Neural cell (in vitro differentiated cells): ENCODE measurements at regions not wholly inside any gene's neighbourhood (a gene's known extent, or its start where the extent isn't known, plus 50 kb on each side); places are given as distances from the start of the nearest gene placed in this dataset.

Source experiments
- H2AFZ ChIP-seq: fragments of 200-600, 300-800 bp; sonication (generic), shearing (Covaris generic); 2 replicates; pipeline ENCODE4 v1.6.0; 2014; ENCODE audit warnings: low read depth, mild to moderate bottlenecking, antibody characterized with exemption, low read length, moderate library complexity
- H3F3A ChIP-seq: fragments of 200-600 bp; shearing (Covaris generic); 2 replicates; pipeline ENCODE4 v1.6.1; 2016; ENCODE audit warnings: mild to moderate bottlenecking, moderate library complexity, mixed read lengths, antibody characterized with exemption, low read length; ENCODE audit not compliant: insufficient read depth, poor library complexity, severe bottlenecking
- H3K27ac ChIP-seq: fragments of 200-600, 300-800 bp; sonication (generic), shearing (Covaris generic); 2 replicates; pipeline ENCODE4 v1.5.1; 2014; ENCODE audit warnings: mild to moderate bottlenecking, low read length, moderate library complexity
- H3K27me3 ChIP-seq: fragments of 300-800, 200-600 bp; sonication (generic), shearing (Covaris generic); 2 replicates; pipeline ENCODE4 v1.6.0; 2014; ENCODE audit warnings: mild to moderate bottlenecking, low read depth, low read length, moderate library complexity; ENCODE audit not compliant: insufficient read depth
- H3K36me3 ChIP-seq: fragments of 300-800, 200-600 bp; sonication (generic), shearing (Covaris generic); 2 replicates; pipeline ENCODE4 v1.5.1; 2014; ENCODE audit warnings: mild to moderate bottlenecking, antibody characterized with exemption, low read length, moderate library complexity; ENCODE audit not compliant: insufficient read depth
- H3K4me2 ChIP-seq: fragments of 300-800, 200-600 bp; sonication (generic), shearing (Covaris generic); 2 replicates; pipeline ENCODE4 v1.6.0; 2014; ENCODE audit warnings: mild to moderate bottlenecking, low read length
- H3K4me3 ChIP-seq: fragments of 300-800, 200-600 bp; sonication (generic), shearing (Covaris generic); 2 replicates; pipeline ENCODE4 v1.5.1; 2014; ENCODE audit warnings: mild to moderate bottlenecking, low read length, moderate library complexity
- H3K79me2 ChIP-seq: fragments of 200-600 bp; shearing (Covaris generic); replicated peaks from 2 replicates; pipeline ENCODE4 v1.6.0; 2014; ENCODE audit warnings: mild to moderate bottlenecking, low read length, moderate library complexity; ENCODE audit not compliant: insufficient read depth
- H3K9ac ChIP-seq: fragments of 300-800, 200-600 bp; sonication (generic), shearing (Covaris generic); 2 replicates; pipeline ENCODE4 v1.6.1; 2016; ENCODE audit warnings: mild to moderate bottlenecking, low read length, mixed read lengths
- H3K9me2 ChIP-seq: fragments of 200-600 bp; shearing (Covaris generic); 2 replicates; pipeline ENCODE4 v1.6.1; 2016; ENCODE audit warnings: mild to moderate bottlenecking, low read length, mixed read lengths; ENCODE audit not compliant: insufficient read depth
- H3K9me3 ChIP-seq: fragments of 200-600, 300-800 bp; sonication (generic), shearing (Covaris generic); 2 replicates; pipeline ENCODE4 v1.6.1; 2016; ENCODE audit warnings: mild to moderate bottlenecking, mixed run types, low read length, moderate library complexity, mixed read lengths
- H4K20me1 ChIP-seq: fragments of 200-600 bp; shearing (Covaris generic); 2 replicates; pipeline ENCODE4 v1.6.1; 2016; ENCODE audit warnings: mild to moderate bottlenecking, mixed run types; ENCODE audit not compliant: insufficient read depth
- CTCF ChIP-seq: fragments of 450-650 bp; IDR thresholded peaks from 2 replicates; pipeline ENCODE4 v1.5.1; 2014; ENCODE audit warnings: antibody characterized with exemption, mild to moderate bottlenecking, moderate library complexity; ENCODE audit not compliant: poor library complexity, severe bottlenecking
- EP300 ChIP-seq: fragments of 450-650 bp; conservative IDR thresholded peaks from 2 replicates; pipeline ENCODE4 v1.6.1; 2014; ENCODE audit warnings: antibody characterized with exemption, mild to moderate bottlenecking, moderate library complexity; ENCODE audit not compliant: poor library complexity, severe bottlenecking
- EZH2 ChIP-seq: fragments of 200-600, 300-800 bp; shearing (Covaris generic), sonication (generic); IDR thresholded peaks from 2 replicates; pipeline ENCODE4 v1.6.1; 2014; ENCODE audit warnings: antibody characterized with exemption, low read length, borderline replicate concordance, mild to moderate bottlenecking; ENCODE audit not compliant: insufficient read depth, poor library complexity, severe bottlenecking
- MXI1 ChIP-seq: fragments of 450-650 bp; conservative IDR thresholded peaks from 2 replicates; pipeline ENCODE4 v1.6.1; 2014; ENCODE audit warnings: antibody characterized with exemption, mild to moderate bottlenecking; ENCODE audit not compliant: poor library complexity, severe bottlenecking
- POLR2AphosphoS5 ChIP-seq: IDR thresholded peaks from 2 replicates; pipeline ENCODE4 v1.6.1; 2012
- RAD21 ChIP-seq: fragments of 450-650 bp; conservative IDR thresholded peaks from 2 replicates; pipeline ENCODE4 v1.6.1; 2014; ENCODE audit warnings: antibody characterized with exemption, mild to moderate bottlenecking, moderate library complexity
- REST ChIP-seq: IDR thresholded peaks from 2 replicates; pipeline ENCODE4 v1.6.1; 2012; ENCODE audit warnings: borderline replicate concordance
- SMC3 ChIP-seq: fragments of 450-650 bp; conservative IDR thresholded peaks from 2 replicates; pipeline ENCODE4 v1.6.1; 2014; ENCODE audit warnings: antibody characterized with exemption, mild to moderate bottlenecking, moderate library complexity; ENCODE audit not compliant: poor library complexity
- TAF1 ChIP-seq: IDR thresholded peaks from 2 replicates; pipeline ENCODE4 v1.6.1; 2012; ENCODE audit warnings: low read depth

GRCh38 chr7:34364130-34364529 lies 293.9 kb upstream of the NPSR1 start:
- Histone ChIP-seq H3K27ac (no peak overlapping the region), H4K20me1 (no peaks in the 10 kb centered on the region)

GRCh38 chr7:34365011-34365410 lies 293.0 kb upstream of the NPSR1 start:
- no peaks in the 10 kb centered on the region for H4K20me1 ChIP-seq
- H3K9me2 ChIP-seq, result no peaks in the 10 kb centered on the region
- no peaks in the 10 kb centered on the region for H3K79me2 ChIP-seq
- H2AFZ ChIP-seq, result no peak overlapping the region
- H3K4me2 ChIP-seq, result no peak overlapping the region
- no peaks in the 10 kb centered on the region for H3K36me3 ChIP-seq
- H3K27me3 ChIP-seq, result no peaks in the 10 kb centered on the region
- H3K9ac ChIP-seq, result no peak overlapping the region
- H3K4me3 ChIP-seq, result no peak overlapping the region
- no peak overlapping the region for H3K27ac ChIP-seq
- H3F3A ChIP-seq, result no peaks in the 10 kb centered on the region
- no peaks in the 10 kb centered on the region for H3K9me3 ChIP-seq
- TF ChIP-seq POLR2AphosphoS5, result no peak
- no peak for TF ChIP-seq EP300
- no peak for TF ChIP-seq EZH2
- no peak for TF ChIP-seq RAD21
- TF ChIP-seq SMC3, result no peak
- no peak for TF ChIP-seq MXI1
- TF ChIP-seq CTCF, result no peak

More at GRCh38 chr7:34364130-34364529, 293.9 kb upstream of the NPSR1 start:
- no peak overlapping the region for H2AFZ ChIP-seq
- H3K4me3 ChIP-seq, result no peak overlapping the region
- H3K4me2 ChIP-seq, result no peak overlapping the region
- no peaks in the 10 kb centered on the region for H3K9me2 ChIP-seq
- H3F3A ChIP-seq, result no peaks in the 10 kb centered on the region
- H3K9me3 ChIP-seq, result no peaks in the 10 kb centered on the region
- H3K9ac ChIP-seq, result no peak overlapping the region
- TF ChIP-seq CTCF (no peak), SMC3 (no peak), REST (no peak), EP300 (no peak), TAF1 (no peak), MXI1 (no peak), RAD21 (no peak), POLR2AphosphoS5 (no peak), EZH2 (no peak)
- no peaks in the 10 kb centered on the region for H3K79me2 ChIP-seq
- no peaks in the 10 kb centered on the region for H3K36me3 ChIP-seq
- no peaks in the 10 kb centered on the region for H3K27me3 ChIP-seq
